ENCODE measurements at regions not wholly inside any gene's neighbourhood (a gene's known extent, or its start where the extent isn't known, plus 50 kb on each side); places are given as distances from the start of the nearest gene placed in this dataset.
"Not testable (repeated sequence)": the region's sequence is repeated elsewhere in the genome, so short reads cannot be mapped to it uniquely, and the experiment has no call there.

- not testable (repeated sequence) for ATAC-seq
Observed at GRCh38 chr2:234553223-234553622, 56.3 kb upstream of the ARL4C start.

- ATAC-seq = peak; percentile 63 to 71
Observed at GRCh38 chr2:234550511-234551107, 53.7 kb upstream of the ARL4C start.

GRCh38 chr2:234550056-234550455 is 53.2 kb upstream of the ARL4C start:
- ATAC-seq = no peak

- no peak for ATAC-seq
Observed at GRCh38 chr2:234548695-234549420, 52.0 kb upstream of the ARL4C start.

- ATAC-seq = no peak
Observed at GRCh38 chr2:234546770-234547169, 49.9 kb upstream of the ARL4C start.

Data from activated CD4-positive, CD25-positive, alpha-beta regulatory T cell treated with anti-CD3 and anti-CD28 coated beads, Interleukin-2, amount 50 U/mL, for 24 hours (primary cell).